ENCODE measurements at regions not wholly inside any gene's neighbourhood (a gene's known extent, or its start where the extent isn't known, plus 50 kb on each side); places are given as distances from the start of the nearest gene placed in this dataset.

GRCh38 chr13:57408312-57408711 lies 223.2 kb upstream of the PCDH17 start (continued):
- no peak for TF ChIP-seq ZBTB11 (tag by site-specific recombination; conservative IDR thresholded peaks at IDR 0.05; ENCODE audit: low read depth)
- no peak for TF ChIP-seq ZNF768 (tag by site-specific recombination; IDR thresholded peaks at IDR 0.05)
- TF ChIP-seq, protein P1, sequence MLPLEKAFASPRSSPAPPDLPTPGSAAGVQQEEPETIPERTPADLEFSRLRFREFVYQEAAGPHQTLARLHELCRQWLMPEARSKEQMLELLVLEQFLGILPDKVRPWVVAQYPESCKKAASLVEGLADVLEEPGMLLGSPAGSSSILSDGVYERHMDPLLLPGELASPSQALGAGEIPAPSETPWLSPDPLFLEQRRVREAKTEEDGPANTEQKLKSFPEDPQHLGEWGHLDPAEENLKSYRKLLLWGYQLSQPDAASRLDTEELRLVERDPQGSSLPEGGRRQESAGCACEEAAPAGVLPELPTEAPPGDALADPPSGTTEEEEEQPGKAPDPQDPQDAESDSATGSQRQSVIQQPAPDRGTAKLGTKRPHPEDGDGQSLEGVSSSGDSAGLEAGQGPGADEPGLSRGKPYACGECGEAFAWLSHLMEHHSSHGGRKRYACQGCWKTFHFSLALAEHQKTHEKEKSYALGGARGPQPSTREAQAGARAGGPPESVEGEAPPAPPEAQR (tag by site-specific recombination; IDR thresholded peaks at IDR 0.05) = no peak
- TF ChIP-seq ZNF148 (tag by site-specific recombination; IDR thresholded peaks at IDR 0.05; ENCODE audit: borderline replicate concordance) = no peak
- no peak for TF ChIP-seq PATZ1 (tag by site-specific recombination; IDR thresholded peaks at IDR 0.05)
- no peak for TF ChIP-seq SP7 (tag by site-specific recombination; IDR thresholded peaks at IDR 0.05)

DNA sequence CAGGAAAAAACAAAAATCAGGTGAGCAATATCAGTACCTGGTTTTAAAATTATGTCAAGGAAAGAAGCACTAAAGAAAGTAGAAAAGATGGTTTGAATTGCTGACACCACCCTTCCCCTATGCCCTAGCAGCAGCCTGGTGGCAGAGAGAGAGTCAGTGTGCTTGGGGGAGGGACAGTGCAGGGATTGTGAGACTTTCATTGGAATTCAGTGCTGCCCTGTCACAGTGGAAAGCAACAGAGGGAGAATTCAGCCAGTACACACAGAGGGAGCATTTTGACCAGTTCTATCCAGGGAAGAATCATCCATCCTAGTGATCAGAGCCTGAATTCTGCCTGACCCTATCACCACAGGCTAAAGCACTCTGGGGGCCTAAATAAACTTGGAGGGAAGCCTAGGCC lies 222.4 kb upstream of the PCDH17 start:
- TF ChIP-seq, protein P2, sequence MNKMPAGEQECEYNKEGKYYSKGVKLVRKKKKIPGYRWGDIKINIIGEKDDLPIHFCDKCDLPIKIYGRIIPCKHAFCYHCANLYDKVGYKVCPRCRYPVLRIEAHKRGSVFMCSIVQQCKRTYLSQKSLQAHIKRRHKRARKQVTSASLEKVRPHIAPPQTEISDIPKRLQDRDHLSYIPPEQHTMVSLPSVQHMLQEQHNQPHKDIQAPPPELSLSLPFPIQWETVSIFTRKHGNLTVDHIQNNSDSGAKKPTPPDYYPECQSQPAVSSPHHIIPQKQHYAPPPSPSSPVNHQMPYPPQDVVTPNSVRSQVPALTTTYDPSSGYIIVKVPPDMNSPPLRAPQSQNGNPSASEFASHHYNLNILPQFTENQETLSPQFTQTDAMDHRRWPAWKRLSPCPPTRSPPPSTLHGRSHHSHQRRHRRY (tag by site-specific recombination; IDR thresholded peaks at IDR 0.05) = no peak
- no peak for TF ChIP-seq ZNF76 (tag by site-specific recombination; IDR thresholded peaks at IDR 0.05; ENCODE audit: borderline replicate concordance, low read depth)
- TF ChIP-seq ZBTB17 (tag by site-specific recombination; IDR thresholded peaks at IDR 0.05) = no peak
- Histone ChIP-seq H3K9me3 (ENCODE audit: control insufficient read depth, insufficient read depth, low read depth, low read length) (no peaks in the 10 kb centered on the region), H3K36me3 (ENCODE audit: control insufficient read depth in 2 of 2, insufficient read depth in 1 of 2, low read length in 2 of 2) (no peaks in the 10 kb centered on the region), H3K4me1 (ENCODE audit: control insufficient read depth, insufficient read depth, low read length) (no peaks in the 10 kb centered on the region), H3K4me3 (ENCODE audit: low read depth, low read length) (no peak overlapping the region), H3K27ac (ENCODE audit: extremely low read depth, low read depth, low read length) (no peak overlapping the region)
- ChIA-PET POLR2A (no interaction called here), CTCF (no interaction called here)

GRCh38 chr13:57409656-57410055 lies 221.9 kb upstream of the PCDH17 start:
- TF ChIP-seq ZNF169 (tag by site-specific recombination; IDR thresholded peaks at IDR 0.05) (no peak), KLF10 (tag by site-specific recombination; IDR thresholded peaks at IDR 0.05) (no peak), EGR2 (tag by site-specific recombination; IDR thresholded peaks at IDR 0.05; ENCODE audit: low read depth) (no peak), ZNF629 (tag by site-specific recombination; IDR thresholded peaks at IDR 0.05) (no peak), SCRT1 (tag by site-specific recombination; IDR thresholded peaks at IDR 0.05; ENCODE audit: borderline replicate concordance) (no peak), ZNF600 (tag by site-specific recombination; IDR thresholded peaks at IDR 0.05) (no peak), ZNF585B (tag by site-specific recombination; IDR thresholded peaks at IDR 0.05) (no peak), OSR2 (tag by site-specific recombination; IDR thresholded peaks at IDR 0.05) (no peak), ZBTB17 (tag by site-specific recombination; IDR thresholded peaks at IDR 0.05) (no peak), ZFP41 (tag by site-specific recombination; IDR thresholded peaks at IDR 0.05; ENCODE audit: borderline replicate concordance) (no peak), ZNF501 (tag by site-specific recombination; IDR thresholded peaks at IDR 0.05) (no peak)
- Histone ChIP-seq H3K27ac (ENCODE audit: extremely low read depth, low read depth, low read length) (no peak overlapping the region), H3K36me3 (ENCODE audit: control insufficient read depth in 2 of 2, insufficient read depth in 1 of 2, low read length in 2 of 2) (no peaks in the 10 kb centered on the region), H3K4me3 (ENCODE audit: low read depth, low read length) (no peak overlapping the region), H3K4me1 (ENCODE audit: control insufficient read depth, insufficient read depth, low read length) (no peaks in the 10 kb centered on the region), H3K9me3 (ENCODE audit: control insufficient read depth, insufficient read depth, low read depth, low read length) (no peaks in the 10 kb centered on the region)
- ChIA-PET CTCF (no interaction called here), POLR2A (no interaction called here)

Data from HEK293 (cell line).